ENCODE measurements at regions not wholly inside any gene's neighbourhood (a gene's known extent, or its start where the extent isn't known, plus 50 kb on each side); places are given as distances from the start of the nearest gene placed in this dataset.

- no peak for DNase-seq (ENCODE audit: low read depth, low spot score)
- no peak overlapping the region for H3K4me3 ChIP-seq (ENCODE audit: low read depth, low read length)
- ChIA-PET POLR2A (no interaction called here), CTCF (no interaction called here)
- no peak for TF ChIP-seq CTCF (IDR thresholded peaks at IDR 0.05; ENCODE audit: insufficient read depth, low read length, missing control alignments)
These were observed 598.2 kb upstream of the KLF4 start for GRCh38 chr9:108087781-108088180.

GRCh38 chr9:108086624-108087023, 597.1 kb upstream of the KLF4 start:
- ChIA-PET CTCF (no interaction called here), POLR2A (no interaction called here)
- H3K4me3 ChIP-seq (ENCODE audit: low read depth, low read length) = no peak overlapping the region
- no peak for TF ChIP-seq CTCF (IDR thresholded peaks at IDR 0.05; ENCODE audit: insufficient read depth, low read length, missing control alignments)
- no peak for DNase-seq (ENCODE audit: low read depth, low spot score)

- CTCF ChIA-PET = no interaction called here
- POLR2A ChIA-PET = no interaction called here
- no peak for DNase-seq (ENCODE audit: low read depth, low spot score)
- TF ChIP-seq CTCF (IDR thresholded peaks at IDR 0.05; ENCODE audit: insufficient read depth, low read length, missing control alignments) = no peak
- H3K4me3 ChIP-seq (ENCODE audit: low read depth, low read length) = no peak overlapping the region
These were observed 595.7 kb upstream of the KLF4 start for GRCh38 chr9:108085294-108085693.

- no peak overlapping the region for H3K4me3 ChIP-seq (ENCODE audit: low read depth, low read length)
- ChIA-PET POLR2A (no interaction called here), CTCF (no interaction called here)
These were observed 594.3 kb upstream of the KLF4 start for GRCh38 chr9:108083796-108084352.

GRCh38 chr9:108083160-108083750, 593.7 kb upstream of the KLF4 start:
- H3K4me3 ChIP-seq (ENCODE audit: low read depth, low read length) = no peak overlapping the region
- CTCF ChIA-PET = no interaction called here
- TF ChIP-seq CTCF (IDR thresholded peaks at IDR 0.05; ENCODE audit: insufficient read depth, low read length, missing control alignments) = no peak
- POLR2A ChIA-PET = no interaction called here
- no peak for DNase-seq (ENCODE audit: low read depth, low spot score)

More at GRCh38 chr9:108083796-108084352, 594.3 kb upstream of the KLF4 start:
- no peak for DNase-seq (ENCODE audit: low read depth, low spot score)
- TF ChIP-seq CTCF (IDR thresholded peaks at IDR 0.05; ENCODE audit: insufficient read depth, low read length, missing control alignments) = no peak

- POLR2A ChIA-PET = no interaction called here
- no peak for TF ChIP-seq CTCF (IDR thresholded peaks at IDR 0.05; ENCODE audit: insufficient read depth, low read length, missing control alignments)
- DNase-seq (ENCODE audit: low read depth, low spot score) = no peak
- H3K4me3 ChIP-seq (ENCODE audit: low read depth, low read length) = no peak overlapping the region
- CTCF ChIA-PET = no interaction called here
These were observed 591.5 kb upstream of the KLF4 start for GRCh38 chr9:108081112-108081511.
